Omental fat pad (tissue), 3 donors: ENCODE measurements at regions not wholly inside any gene's neighbourhood (a gene's known extent, or its start where the extent isn't known, plus 50 kb on each side); places are given as distances from the start of the nearest gene placed in this dataset.

Experiments
- ATAC-seq: fragments of 150-250 bp; one replicate; pipeline ENCODE4 v1.9.1; 2016; ENCODE audit warnings: mild to moderate bottlenecking, moderate library complexity; ENCODE audit not compliant: low FRiP score
- DNase-seq: peaks from one replicate; pipeline ENCODE4 v3.0.0-alpha.2; 2019; ENCODE audit warnings: low spot score
- TF ChIP-seq, protein P1 (sequence below), 3 donors: fragments of 450-650 bp; IDR thresholded peaks; one replicate each; pipeline ENCODE4 v1.5.1; 2016 to 2017; ENCODE audit warnings: antibody characterized with exemption in 3 of 3, mild to moderate bottlenecking in 3 of 3, moderate library complexity in 2 of 3

DNA sequence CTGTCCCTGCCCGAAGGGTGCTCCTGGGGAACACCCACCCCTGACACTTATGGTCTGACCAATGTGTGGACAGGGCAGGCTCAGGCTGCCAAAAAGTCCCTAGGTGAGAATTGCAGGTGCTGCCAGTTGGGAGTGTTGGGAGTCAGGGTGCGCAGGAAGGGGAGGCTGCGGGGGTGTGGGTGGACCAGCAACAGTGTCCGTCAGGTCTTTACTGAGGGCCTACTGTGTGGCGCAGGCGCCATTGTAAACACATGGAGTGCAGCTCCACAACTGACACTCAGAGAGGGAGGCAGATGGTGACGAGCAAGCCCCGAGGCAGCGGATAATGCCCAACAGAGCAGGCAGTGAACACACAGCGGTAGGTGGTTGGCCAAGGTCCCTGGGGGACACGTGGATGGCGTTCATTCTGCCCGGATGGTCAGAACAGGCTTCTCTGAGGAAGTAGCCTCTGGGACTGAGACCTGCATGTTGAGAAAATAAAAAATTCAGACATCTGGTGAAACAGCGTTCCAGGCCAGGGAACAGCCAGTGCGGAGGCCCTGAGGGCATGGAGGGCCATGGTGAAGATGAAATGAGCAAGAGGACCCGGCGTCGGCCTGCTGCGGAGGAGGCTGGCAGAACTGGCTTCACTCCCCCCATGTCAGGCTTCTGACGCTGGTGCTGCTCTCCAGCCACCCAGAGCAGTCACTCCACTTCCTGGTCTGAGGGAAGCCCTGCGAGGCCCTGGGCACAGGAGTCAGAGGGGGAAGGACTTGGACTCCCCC lies 136.2 kb upstream of the ZBTB40 start:
- TF ChIP-seq, protein P1, sequence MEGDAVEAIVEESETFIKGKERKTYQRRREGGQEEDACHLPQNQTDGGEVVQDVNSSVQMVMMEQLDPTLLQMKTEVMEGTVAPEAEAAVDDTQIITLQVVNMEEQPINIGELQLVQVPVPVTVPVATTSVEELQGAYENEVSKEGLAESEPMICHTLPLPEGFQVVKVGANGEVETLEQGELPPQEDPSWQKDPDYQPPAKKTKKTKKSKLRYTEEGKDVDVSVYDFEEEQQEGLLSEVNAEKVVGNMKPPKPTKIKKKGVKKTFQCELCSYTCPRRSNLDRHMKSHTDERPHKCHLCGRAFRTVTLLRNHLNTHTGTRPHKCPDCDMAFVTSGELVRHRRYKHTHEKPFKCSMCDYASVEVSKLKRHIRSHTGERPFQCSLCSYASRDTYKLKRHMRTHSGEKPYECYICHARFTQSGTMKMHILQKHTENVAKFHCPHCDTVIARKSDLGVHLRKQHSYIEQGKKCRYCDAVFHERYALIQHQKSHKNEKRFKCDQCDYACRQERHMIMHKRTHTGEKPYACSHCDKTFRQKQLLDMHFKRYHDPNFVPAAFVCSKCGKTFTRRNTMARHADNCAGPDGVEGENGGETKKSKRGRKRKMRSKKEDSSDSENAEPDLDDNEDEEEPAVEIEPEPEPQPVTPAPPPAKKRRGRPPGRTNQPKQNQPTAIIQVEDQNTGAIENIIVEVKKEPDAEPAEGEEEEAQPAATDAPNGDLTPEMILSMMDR (IDR thresholded peaks at IDR 0.05): no peak
- no peak for ATAC-seq
- no peak for DNase-seq

DNA sequence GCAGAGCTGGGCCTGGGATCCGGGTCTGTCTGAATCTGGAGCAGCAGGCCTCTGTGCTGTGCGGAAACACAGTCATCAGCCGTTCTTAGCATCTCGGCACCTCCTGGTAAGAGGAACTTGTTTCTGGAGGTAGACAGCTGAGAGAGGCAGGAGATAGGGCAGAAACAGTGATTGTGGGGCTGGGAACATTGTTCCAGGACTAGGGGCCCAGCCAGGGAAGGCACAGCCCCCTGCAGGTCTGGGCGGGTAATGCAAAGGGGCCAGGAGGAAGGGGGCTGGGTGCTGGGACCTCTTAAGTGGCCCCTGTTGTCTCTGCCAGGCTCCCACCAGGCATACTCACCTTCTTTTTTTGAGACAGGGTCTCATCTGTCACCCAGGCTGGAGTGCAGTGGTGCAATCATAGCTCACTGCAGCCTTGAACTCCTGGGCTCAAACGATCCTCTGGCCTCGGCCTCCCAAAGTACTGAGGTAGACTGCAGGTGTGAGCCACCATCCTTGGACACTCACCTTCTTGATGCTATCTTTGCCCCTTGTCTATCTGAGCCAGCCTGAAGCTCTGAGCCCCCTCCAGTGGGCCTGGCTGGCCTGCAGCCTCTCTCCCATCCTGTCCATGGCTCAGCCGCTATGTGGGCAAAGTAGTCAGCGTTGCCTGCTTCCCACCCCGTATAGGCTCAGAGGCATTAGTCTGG lies 134.3 kb upstream of the ZBTB40 start:
- DNase-seq (no peak), ATAC-seq (no peak)
- TF ChIP-seq, protein P1 (IDR thresholded peaks at IDR 0.05): no peak

- DNase-seq (no peak), ATAC-seq (no peak)
- TF ChIP-seq, protein P1 (IDR thresholded peaks at IDR 0.05): no peak
Observed at GRCh38 chr1:22317920-22318243, 133.8 kb upstream of the ZBTB40 start.

DNA sequence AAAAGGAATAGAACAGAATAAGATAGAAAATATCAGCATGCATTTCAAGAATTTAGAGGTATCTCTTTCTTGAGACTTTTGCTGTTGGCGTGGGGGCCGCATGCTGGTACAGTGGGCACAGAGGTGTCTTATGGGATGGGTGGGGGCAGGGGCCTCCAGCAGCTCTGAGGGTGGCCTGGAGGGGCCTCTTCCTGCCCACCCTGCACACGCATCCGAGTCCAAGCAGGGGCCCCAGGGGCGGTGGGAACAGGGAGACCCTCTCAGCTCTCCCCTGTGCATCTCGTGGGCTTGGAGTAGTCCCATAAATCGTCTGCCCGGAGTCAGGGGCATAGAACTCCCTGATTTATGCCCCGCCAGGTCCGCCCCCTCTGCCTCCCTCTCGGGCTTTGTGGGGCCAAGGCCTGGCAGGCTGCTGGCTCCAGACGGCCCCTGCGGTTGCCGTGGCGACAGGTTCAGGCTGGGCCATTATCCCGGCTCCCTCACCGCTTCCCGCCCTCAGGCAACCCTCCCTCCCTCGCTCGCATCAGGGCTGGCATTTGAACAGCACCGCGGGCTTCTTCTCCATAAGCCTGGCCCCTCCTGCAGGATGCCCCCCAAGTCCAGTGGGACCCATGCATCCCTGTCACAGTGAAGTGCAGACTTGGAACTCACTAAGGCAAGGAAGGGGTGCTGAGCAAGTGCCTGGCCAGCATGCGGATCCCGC lies 133.2 kb upstream of the ZBTB40 start:
- ATAC-seq: no peak
- TF ChIP-seq, protein P1 (IDR thresholded peaks at IDR 0.05): no peak
- no peak for DNase-seq

DNA sequence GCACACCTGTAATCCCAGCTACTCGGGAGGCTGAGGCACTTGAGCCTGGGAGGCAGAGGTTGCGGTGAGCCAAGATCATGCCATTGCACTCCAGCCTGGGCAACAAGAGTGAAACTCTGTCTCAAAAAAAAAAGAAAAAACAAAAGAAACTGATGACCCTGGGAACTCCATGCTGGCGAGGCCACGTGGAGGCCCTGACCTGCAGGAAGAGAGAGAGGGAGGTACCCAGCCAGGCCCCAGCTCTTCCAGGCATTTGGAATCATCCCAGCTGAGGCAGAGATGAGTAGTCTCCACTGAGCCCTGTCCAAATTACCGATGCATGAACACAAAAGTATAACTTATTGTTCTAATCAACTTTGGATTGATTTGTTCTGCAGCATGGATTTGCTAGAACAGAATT lies 132.0 kb upstream of the ZBTB40 start:
- DNase-seq (no peak), ATAC-seq (no peak)
- TF ChIP-seq, protein P1 (IDR thresholded peaks at IDR 0.05): no peak

DNA sequence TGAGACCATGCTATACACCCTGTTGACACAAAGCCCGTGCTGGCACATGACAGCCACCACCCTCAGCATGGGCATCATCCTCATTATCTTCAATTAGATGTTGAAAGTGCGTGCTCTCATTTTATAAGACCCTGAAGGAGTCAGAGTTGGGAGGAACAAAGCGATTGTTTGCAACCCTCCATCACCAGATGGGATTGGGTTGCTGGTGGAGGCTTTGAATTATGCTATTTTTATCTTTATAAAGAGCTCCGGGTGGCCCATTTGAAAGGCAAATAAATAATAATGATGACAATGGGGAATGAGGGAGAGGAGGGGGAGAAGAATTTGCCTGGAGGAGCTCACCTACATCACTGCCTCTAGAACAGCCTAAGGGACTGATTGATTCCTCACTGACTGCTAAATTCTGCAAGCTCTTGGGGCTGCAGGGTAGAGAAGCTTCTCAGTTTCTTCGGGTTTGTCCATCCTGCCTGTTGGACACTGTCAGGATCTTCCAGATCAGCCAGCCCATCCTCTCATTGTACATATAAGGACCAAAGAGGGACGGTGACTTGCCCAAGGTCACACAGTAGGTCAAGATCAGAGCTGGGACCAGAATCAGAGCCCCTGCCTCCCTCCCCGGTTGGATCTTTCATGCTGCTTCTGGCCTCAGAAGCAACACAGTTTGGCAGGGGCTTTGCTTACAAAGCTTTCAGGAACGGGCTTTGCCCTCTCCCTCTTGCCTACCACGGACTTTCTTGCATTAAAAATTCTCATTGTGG lies 130.9 kb upstream of the ZBTB40 start:
- TF ChIP-seq, protein P1 (IDR thresholded peaks at IDR 0.05): no peak
- DNase-seq: no peak
- ATAC-seq: peak; percentile 65
